GM18870 (cell line): ENCODE measurements at regions not wholly inside any gene's neighbourhood (a gene's known extent, or its start where the extent isn't known, plus 50 kb on each side); places are given as distances from the start of the nearest gene placed in this dataset.
"Not testable (repeated sequence)": the region's sequence is repeated elsewhere in the genome, so short reads cannot be mapped to it uniquely, and the experiment has no call there.

Source experiments
- ATAC-seq: cut with Tn5 transposase; IDR thresholded peaks from one replicate; pipeline ENCODE4 v1.9.1; 2021; ENCODE audit warnings: moderate library complexity; ENCODE audit not compliant: unreplicated experiment

GRCh38 chr21:38900499-38900898 lies 94.8 kb downstream of the ETS2 start:
- ATAC-seq = no peak

DNA sequence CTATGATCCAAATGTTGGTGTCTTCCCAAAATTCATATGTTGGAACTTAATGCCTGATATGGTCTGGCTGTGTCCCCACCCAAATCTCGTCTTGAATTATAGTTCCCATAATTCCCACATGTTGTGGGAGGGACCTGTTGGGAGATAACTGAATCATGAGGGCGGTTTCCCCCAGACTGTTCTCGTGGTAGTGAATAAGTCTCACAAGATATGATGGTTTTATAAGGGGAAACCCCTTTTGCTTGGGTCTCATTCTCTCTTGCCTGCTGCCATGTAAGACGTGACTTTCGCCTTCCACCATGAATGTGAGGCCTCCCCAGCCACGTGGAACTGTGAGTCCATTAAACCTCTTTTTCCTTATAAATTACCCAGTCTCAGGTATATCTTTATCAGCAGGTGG lies 94.3 kb downstream of the ETS2 start:
- ATAC-seq = not testable (repeated sequence)

- no peak for ATAC-seq
These were observed 93.7 kb downstream of the ETS2 start for GRCh38 chr21:38899277-38899947.

GRCh38 chr21:38898422-38899096 lies 92.8 kb downstream of the ETS2 start:
- ATAC-seq = no peak

DNA sequence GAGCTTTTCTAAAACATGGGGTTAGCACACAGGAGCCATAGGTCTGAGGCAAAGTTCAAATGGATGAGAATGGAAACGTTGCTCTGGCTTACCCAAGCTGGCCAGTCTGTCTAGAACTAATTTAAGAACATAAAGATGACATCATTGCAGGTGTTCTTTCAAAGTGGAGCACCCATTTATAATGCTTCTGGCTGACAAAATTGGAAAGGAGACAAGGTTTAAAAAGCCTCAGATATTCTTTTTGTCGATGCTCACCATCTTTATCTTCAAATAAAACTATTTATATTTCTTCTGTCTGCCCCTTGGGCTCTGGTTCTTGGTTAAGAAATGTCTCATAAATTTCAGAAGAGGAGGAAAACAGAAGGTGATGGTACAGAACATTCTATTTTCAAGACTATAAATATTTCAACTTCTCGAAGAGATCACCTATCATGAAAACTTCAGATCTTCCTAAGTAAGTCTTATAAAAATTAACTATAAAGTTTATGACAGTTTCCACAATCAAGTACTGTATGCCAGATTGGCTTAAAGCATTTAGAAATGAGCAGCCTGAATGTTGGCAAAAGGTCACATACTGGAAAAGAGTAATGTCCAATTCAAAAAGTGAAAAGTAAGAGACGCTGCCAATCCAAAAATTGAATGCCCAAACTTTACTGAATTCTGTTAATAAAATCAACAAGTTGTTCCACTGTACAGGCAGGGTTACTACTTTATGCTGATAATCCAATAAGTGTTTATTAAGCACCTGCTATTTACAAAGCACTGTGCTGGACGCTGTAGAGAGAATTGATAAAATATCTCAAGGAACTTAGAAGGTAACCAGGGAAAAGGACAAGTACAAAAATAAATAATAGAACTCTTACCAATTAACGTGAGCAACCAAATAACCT lies 92.0 kb downstream of the ETS2 start:
- ATAC-seq = no peak

DNA sequence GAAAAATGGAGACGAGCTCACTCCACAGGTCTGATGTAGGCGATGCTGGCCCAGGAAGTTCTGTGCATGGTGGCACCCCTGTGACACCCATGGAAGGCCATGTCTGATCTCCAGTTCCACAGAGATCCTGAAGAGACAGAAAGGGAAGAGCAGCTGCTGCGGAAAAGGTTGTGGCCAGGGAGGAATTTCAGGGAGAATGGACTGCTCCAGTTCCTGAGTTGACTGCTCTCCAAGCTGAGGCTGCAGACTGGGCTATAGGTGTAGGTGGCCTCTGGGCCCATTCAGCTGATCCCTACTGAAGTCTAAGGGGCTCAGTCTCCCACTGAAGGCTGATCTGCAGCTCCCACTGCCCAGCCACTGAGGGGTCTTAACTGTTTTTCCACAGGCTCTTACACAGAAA lies 89.2 kb downstream of the ETS2 start:
- ATAC-seq = no peak

DNA sequence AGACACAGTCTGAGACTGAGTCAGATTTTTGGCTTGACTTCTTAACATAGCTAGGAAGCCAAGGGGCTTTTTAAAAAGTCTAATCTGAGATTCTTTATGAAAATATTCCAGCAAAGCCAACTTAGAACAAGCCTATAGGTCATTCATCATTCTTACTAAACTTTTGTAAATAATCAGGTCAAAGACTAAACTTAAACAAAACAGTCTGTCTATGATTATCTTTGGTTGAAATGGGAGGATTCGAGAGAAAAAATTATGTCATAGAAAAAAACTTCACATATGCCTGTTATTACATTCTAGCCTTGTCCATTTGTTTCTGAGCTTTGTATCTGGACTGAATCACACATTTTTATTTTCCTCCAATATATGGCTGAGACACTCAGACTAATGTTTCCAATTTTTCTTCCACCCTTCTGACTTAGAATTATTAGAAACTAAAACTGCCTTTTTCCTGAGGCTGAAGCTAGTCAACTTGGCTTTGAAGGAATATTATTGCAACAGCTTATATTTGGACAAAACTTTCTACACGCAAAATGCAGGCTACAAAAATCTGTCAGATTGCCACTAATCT lies 83.3 kb downstream of the ETS2 start:
- ATAC-seq = no peak

GRCh38 chr21:38887749-38888148 lies 82.0 kb downstream of the ETS2 start:
- ATAC-seq = no peak

GRCh38 chr21:38887062-38887686 lies 81.4 kb downstream of the ETS2 start:
- no peak for ATAC-seq

DNA sequence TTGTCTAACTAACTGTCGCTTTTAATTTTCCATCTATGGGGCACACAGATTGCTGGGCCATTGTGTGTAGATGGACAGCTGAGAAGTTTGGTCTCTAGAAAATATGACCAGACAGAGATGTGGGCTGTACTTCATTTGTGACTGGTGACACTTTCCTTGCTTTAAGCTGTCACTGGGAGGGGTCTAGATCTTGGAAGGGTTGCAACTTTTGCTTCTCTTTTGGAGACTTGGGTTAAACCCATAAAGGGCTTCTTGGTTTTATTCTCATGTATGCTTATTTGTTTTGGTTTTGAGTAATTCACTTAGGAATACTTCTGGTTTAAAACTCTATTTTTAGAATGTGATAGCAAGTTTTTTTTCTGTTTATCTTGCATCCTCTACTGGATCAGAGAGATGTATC lies 80.2 kb downstream of the ETS2 start:
- ATAC-seq = no peak

DNA sequence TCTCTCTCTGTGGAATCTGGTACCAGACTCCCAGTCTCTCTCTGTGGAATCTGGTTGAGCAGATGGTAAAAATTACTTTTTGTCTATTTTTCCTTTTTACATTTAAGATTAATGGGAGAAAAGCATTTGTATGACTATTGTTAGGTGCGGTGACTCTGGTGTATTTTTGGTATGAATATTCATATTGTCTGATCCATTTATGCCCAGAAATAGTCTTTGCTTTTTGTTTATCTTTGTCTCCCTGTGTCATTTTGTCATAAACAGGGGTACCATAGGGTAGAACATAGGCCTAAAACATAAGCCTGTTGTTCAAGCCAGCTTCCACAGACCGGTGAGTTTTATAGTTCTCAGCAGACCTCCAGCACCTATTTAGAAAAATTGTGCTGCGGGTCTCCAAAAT lies 78.7 kb downstream of the ETS2 start:
- ATAC-seq = no peak

GRCh38 chr21:38883142-38883541 lies 77.4 kb downstream of the ETS2 start:
- ATAC-seq = no peak

GRCh38 chr21:38881131-38881530 lies 75.4 kb downstream of the ETS2 start:
- ATAC-seq = no peak

- ATAC-seq = no peak
These were observed 74.8 kb downstream of the ETS2 start for GRCh38 chr21:38880577-38880966.

GRCh38 chr21:38879912-38880576 lies 74.3 kb downstream of the ETS2 start:
- ATAC-seq = no peak

DNA sequence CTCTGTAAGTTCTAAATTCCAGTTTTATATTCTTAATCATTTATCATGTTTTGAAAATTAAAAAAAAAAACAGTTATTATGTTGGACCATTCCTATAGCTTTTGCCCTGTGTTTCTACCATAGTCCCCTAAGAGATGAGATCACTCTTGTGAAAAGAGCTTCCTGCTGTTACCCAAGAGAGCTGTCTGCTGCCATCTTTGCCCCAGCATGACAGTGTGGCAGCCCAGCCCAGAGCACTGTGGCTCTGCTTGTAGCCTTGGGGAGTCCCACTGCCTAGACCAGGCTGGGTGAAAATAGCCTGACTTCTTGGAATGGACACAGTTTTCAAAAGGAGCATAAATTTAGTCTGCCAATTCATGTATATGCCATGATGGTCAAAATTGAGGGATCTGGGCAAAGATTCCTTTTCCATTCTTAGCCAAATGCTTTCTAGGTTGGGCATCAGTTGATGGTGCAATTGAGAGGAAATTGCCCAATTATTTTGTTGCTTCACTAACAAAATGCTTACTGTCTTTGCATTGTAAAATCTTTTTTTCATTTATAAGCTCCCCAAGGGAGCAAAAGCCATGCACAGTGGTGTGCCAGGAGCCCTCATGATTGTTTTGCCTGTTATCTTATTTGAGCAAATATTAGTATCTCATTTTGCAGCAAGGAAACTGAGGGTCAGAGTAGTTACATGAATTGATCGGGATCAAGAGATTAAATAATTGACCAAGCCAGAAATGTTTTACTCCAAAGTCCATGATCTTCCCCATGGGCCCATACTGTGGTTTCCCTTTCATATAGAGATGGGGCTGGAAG lies 72.8 kb downstream of the ETS2 start:
- ATAC-seq = no peak

- ATAC-seq = no peak
These were observed 70.2 kb downstream of the ETS2 start for GRCh38 chr21:38875694-38876492.
